ENCODE measurements at regions not wholly inside any gene's neighbourhood (a gene's known extent, or its start where the extent isn't known, plus 50 kb on each side); places are given as distances from the start of the nearest gene placed in this dataset.
"Not testable (repeated sequence)": the region's sequence is repeated elsewhere in the genome, so short reads cannot be mapped to it uniquely, and the experiment has no call there.

- Histone ChIP-seq H3K4me3 (ENCODE audit: low read length in 2 of 2) (no peak overlapping the region), H3K9me3 (ENCODE audit: control insufficient read depth in 1 of 2, low read length in 2 of 2) (no peaks in the 10 kb centered on the region), H3K27me3 (ENCODE audit: insufficient read depth, low read length) (no peaks in the 10 kb centered on the region), H3K36me3 (ENCODE audit: insufficient read depth, low read length) (no peaks in the 10 kb centered on the region), H3K27ac (ENCODE audit: low read depth, low read length) (no peak overlapping the region), H3K4me1 (ENCODE audit: insufficient read depth, low read length) (no peaks in the 10 kb centered on the region)
- POLR2A ChIA-PET (ENCODE audit: partially characterized antibody), result no interaction called here
- Mint-ChIP-seq H3K4me1 (no peaks in the 10 kb centered on the region), H3K27me3 (no peaks in the 10 kb centered on the region), H3K36me3 (no peaks in the 10 kb centered on the region), H3K9me3 (peaks cover 0 to 23% (median 11%) of the 10 kb centered on the region in 8 donors), H3K27ac (no peak overlapping the region), H3K4me3 (no peak overlapping the region)
- CTCF ChIA-PET (ENCODE audit: partially characterized antibody), result interaction anchor here (0.6 kb wide), 1 partner anchor 1816 kb away, joined by 3 read pairs; no protein-coding TSS in a partner anchor
- no peak for DNase-seq
- intact Hi-C loops (cut with micrococcal nuclease), result no loop called here
Observed at GRCh38 chr3:5980475-5980874, 793.0 kb downstream of the EDEM1 start.

DNA sequence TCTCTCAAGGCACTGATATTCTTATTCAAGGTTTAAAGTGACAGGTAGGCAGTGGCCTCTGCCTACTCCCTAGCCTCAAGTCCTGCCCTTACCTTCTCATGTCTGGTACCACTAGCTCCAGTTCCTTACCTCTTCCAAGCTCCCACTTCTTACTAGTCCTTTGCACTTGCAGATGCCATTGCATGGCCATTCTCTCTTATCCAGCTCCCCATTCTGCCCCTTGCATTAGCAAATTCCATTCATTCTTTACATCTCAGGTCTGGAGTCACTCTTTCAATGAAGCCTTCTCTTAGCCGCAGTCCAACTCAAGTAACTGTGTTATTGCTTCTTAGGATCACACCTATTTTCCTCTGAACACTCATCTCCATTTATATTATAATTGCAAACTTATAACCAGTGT is 807.1 kb downstream of the EDEM1 start:
- Mint-ChIP-seq H3K4me1 (no peaks in the 10 kb centered on the region), H3K27me3 (no peaks in the 10 kb centered on the region), H3K9me3 (peaks cover 0 to 10% (median 2%) of the 10 kb centered on the region in 8 donors), H3K4me3 (no peak overlapping the region), H3K27ac (no peak overlapping the region), H3K36me3 (no peaks in the 10 kb centered on the region)
- POLR2A ChIA-PET (ENCODE audit: partially characterized antibody), result no interaction called here
- H3K27me3 ChIP-seq (ENCODE audit: insufficient read depth, low read length), result no peaks in the 10 kb centered on the region
- H3K36me3 ChIP-seq (ENCODE audit: insufficient read depth, low read length), result no peaks in the 10 kb centered on the region
- H3K4me3 ChIP-seq (ENCODE audit: low read length in 2 of 2), result no peak overlapping the region
- no peak overlapping the region for H3K27ac ChIP-seq (ENCODE audit: low read depth, low read length)
- intact Hi-C loops (cut with micrococcal nuclease), result no loop called here
- CTCF ChIA-PET (ENCODE audit: partially characterized antibody), result no interaction called here
- H3K4me1 ChIP-seq (ENCODE audit: insufficient read depth, low read length), result no peaks in the 10 kb centered on the region
- DNase-seq, result no peak
- no peaks in the 10 kb centered on the region for H3K9me3 ChIP-seq (ENCODE audit: control insufficient read depth in 1 of 2, low read length in 2 of 2)

DNA sequence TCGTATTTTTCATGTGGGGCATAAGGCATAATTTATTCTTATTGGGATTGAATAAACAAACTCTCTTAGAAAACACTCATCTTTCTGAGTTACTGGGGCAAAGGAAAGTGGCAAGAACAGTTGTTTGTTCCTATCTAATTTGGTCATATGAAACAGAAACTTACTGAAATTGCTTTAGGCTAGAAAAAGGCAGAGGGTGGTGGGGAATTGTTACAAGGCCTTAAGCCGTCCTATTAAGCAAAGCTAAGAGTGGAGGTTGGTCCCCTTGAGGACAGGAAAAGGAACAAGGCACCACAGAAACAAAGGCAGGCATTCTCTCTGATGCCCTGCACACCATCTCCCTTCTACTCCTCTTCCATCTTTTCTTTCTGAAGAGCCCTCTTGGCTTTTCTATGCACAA is 830.9 kb downstream of the EDEM1 start:
- H3K9me3 ChIP-seq (ENCODE audit: control insufficient read depth in 1 of 2, low read length in 2 of 2), result no peaks in the 10 kb centered on the region
- DNase-seq, result no peak

DNA sequence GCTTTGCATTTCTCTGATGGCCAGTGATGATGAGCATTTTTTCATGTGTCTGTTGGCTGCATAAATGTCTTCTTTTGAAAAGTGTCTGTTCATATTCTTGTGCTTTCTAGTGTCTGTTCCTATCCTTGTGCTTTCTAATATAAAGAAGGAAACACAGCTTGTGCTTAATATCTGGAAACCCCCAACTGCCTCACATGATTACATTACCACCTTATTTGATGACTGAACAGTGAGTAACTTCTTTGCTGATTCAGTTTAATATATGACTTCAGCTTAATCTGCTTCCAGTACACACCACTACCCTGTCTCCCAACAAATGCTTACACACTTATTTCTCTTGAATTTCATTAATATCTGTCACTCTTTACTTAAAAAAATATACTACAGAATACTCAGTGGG is 835.1 kb downstream of the EDEM1 start:
- ChIA-PET CTCF (ENCODE audit: partially characterized antibody) (no interaction called here), POLR2A (ENCODE audit: partially characterized antibody) (no interaction called here)
- Histone ChIP-seq H3K9me3 (ENCODE audit: control insufficient read depth in 1 of 2, low read length in 2 of 2) (no peaks in the 10 kb centered on the region), H3K27ac (ENCODE audit: low read depth, low read length) (no peak overlapping the region), H3K36me3 (ENCODE audit: insufficient read depth, low read length) (no peaks in the 10 kb centered on the region), H3K27me3 (ENCODE audit: insufficient read depth, low read length) (no peaks in the 10 kb centered on the region), H3K4me1 (ENCODE audit: insufficient read depth, low read length) (no peaks in the 10 kb centered on the region), H3K4me3 (ENCODE audit: low read length in 2 of 2) (no peak overlapping the region)
- peaks cover 0 to 10% (median 7%) of the 10 kb centered on the region in 8 donors for H3K9me3 Mint-ChIP-seq
- H3K36me3 Mint-ChIP-seq, result no peaks in the 10 kb centered on the region
- no peaks in the 10 kb centered on the region for H3K4me1 Mint-ChIP-seq
- H3K27me3 Mint-ChIP-seq, result no peaks in the 10 kb centered on the region
- intact Hi-C loops (cut with micrococcal nuclease), result no loop called here
- no peak for DNase-seq
- H3K4me3 Mint-ChIP-seq, result no peak overlapping the region
- H3K27ac Mint-ChIP-seq, result no peak overlapping the region

More for the DNA sequence above, 830.9 kb downstream of the EDEM1 start:
- ChIA-PET POLR2A (ENCODE audit: partially characterized antibody) (no interaction called here), CTCF (ENCODE audit: partially characterized antibody) (no interaction called here)
- Mint-ChIP-seq H3K27me3 (no peaks in the 10 kb centered on the region), H3K27ac (no peak overlapping the region), H3K9me3 (peaks cover 5 to 19% (median 11%) of the 10 kb centered on the region in 8 donors), H3K4me1 (no peaks in the 10 kb centered on the region), H3K4me3 (no peak overlapping the region), H3K36me3 (peaks cover 0 to 2% of the 10 kb centered on the region in 2 donors)
- Histone ChIP-seq H3K4me3 (ENCODE audit: low read length in 2 of 2) (no peak overlapping the region), H3K4me1 (ENCODE audit: insufficient read depth, low read length) (no peaks in the 10 kb centered on the region), H3K27me3 (ENCODE audit: insufficient read depth, low read length) (no peaks in the 10 kb centered on the region), H3K36me3 (ENCODE audit: insufficient read depth, low read length) (no peaks in the 10 kb centered on the region), H3K27ac (ENCODE audit: low read depth, low read length) (no peak overlapping the region)
- intact Hi-C loops (cut with micrococcal nuclease), result no loop called here

GRCh38 chr3:6025032-6025431 is 835.9 kb upstream of the GRM7 start:
- H3K27ac Mint-ChIP-seq, result no peak overlapping the region
- H3K4me1 Mint-ChIP-seq, result no peaks in the 10 kb centered on the region
- no peaks in the 10 kb centered on the region for H3K4me1 ChIP-seq (ENCODE audit: insufficient read depth, low read length)
- peaks cover under 1 to 12% (median 4%) of the 10 kb centered on the region in 8 donors for H3K9me3 Mint-ChIP-seq
- no peak overlapping the region for H3K4me3 ChIP-seq (ENCODE audit: low read length in 2 of 2)
- H3K9me3 ChIP-seq (ENCODE audit: control insufficient read depth in 1 of 2, low read length in 2 of 2), result no peaks in the 10 kb centered on the region
- intact Hi-C loops (cut with micrococcal nuclease), result no loop called here
- no peak overlapping the region for H3K27ac ChIP-seq (ENCODE audit: low read depth, low read length)
- H3K36me3 Mint-ChIP-seq, result no peaks in the 10 kb centered on the region
- no peaks in the 10 kb centered on the region for H3K27me3 Mint-ChIP-seq
- DNase-seq, result no peak
- H3K27me3 ChIP-seq (ENCODE audit: insufficient read depth, low read length), result no peaks in the 10 kb centered on the region
- H3K36me3 ChIP-seq (ENCODE audit: insufficient read depth, low read length), result no peaks in the 10 kb centered on the region
- ChIA-PET POLR2A (ENCODE audit: partially characterized antibody) (no interaction called here), CTCF (ENCODE audit: partially characterized antibody) (no interaction called here)
- no peak overlapping the region for H3K4me3 Mint-ChIP-seq

DNA sequence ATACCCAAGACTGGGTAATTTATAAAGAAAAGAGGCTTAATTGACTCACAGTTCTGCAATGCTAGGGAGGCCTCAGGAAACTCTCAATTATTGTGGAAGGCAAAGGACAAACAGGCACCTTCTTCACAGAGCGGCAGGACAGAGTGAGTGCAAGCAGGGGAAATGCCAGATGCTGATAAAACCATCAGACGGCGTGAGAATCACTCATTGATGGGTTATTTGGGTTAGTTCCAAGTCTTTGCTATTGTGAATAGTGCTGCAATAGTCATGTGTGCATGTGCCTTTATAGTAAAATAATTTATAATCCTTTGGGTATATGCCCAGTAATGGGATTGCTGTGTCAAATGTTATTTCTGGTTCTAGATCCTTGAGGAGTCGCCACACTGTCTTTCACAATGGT is 830.3 kb upstream of the GRM7 start:
- CTCF ChIA-PET (ENCODE audit: partially characterized antibody); DNase-seq; H3K9me3 ChIP-seq (ENCODE audit: control insufficient read depth in 1 of 2, low read length in 2 of 2); H3K36me3 ChIP-seq (ENCODE audit: insufficient read depth, low read length); H3K27ac ChIP-seq (ENCODE audit: low read depth, low read length); H3K27me3 Mint-ChIP-seq; H3K4me1 Mint-ChIP-seq; H3K27ac Mint-ChIP-seq; H3K4me3 Mint-ChIP-seq; H3K36me3 Mint-ChIP-seq; H3K27me3 ChIP-seq (ENCODE audit: insufficient read depth, low read length); intact Hi-C loops (cut with micrococcal nuclease); H3K4me3 ChIP-seq (ENCODE audit: low read length in 2 of 2); POLR2A ChIA-PET (ENCODE audit: partially characterized antibody); H3K4me1 ChIP-seq (ENCODE audit: insufficient read depth, low read length): not testable (repeated sequence)
- peaks cover 6 to 22% (median 13%) of the 10 kb centered on the region in 8 donors for H3K9me3 Mint-ChIP-seq

GRCh38 chr3:6035626-6036025 is 825.3 kb upstream of the GRM7 start:
- POLR2A ChIA-PET (ENCODE audit: partially characterized antibody), result no interaction called here
- H3K4me3 Mint-ChIP-seq, result no peak overlapping the region
- intact Hi-C loops (cut with micrococcal nuclease), result no loop called here

DNA sequence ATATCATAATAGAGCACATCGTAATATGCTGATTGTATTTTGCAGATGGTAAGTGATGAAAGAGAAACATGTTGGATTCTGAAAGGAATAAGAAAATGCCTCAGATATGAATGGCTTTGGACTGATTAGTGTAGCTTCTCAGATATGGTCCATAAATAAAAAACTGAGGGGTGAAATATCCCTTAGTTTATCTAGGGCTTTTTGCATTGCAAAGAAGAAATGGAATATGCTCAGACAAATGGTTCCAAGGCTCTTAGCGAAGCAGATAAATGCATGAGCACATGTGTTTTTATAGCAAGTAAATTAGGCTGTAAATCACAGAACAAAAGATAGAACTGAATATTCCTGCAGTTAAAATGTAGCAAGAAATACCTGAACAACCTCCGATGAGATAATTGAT is 820.9 kb upstream of the GRM7 start:
- POLR2A ChIA-PET (ENCODE audit: partially characterized antibody), result no interaction called here
- Mint-ChIP-seq H3K9me3 (peaks cover 0 to 13% (median 6%) of the 10 kb centered on the region in 8 donors), H3K4me1 (no peaks in the 10 kb centered on the region), H3K4me3 (no peak overlapping the region), H3K36me3 (no peaks in the 10 kb centered on the region), H3K27me3 (no peaks in the 10 kb centered on the region), H3K27ac (no peak overlapping the region)
- CTCF ChIA-PET (ENCODE audit: partially characterized antibody), result interaction anchor here (0.6 kb wide), 1 partner anchor 486 kb away, joined by 4 read pairs; no protein-coding TSS in a partner anchor
- Histone ChIP-seq H3K36me3 (ENCODE audit: insufficient read depth, low read length) (no peaks in the 10 kb centered on the region), H3K27me3 (ENCODE audit: insufficient read depth, low read length) (no peaks in the 10 kb centered on the region), H3K4me3 (ENCODE audit: low read length in 2 of 2) (no peak overlapping the region), H3K9me3 (ENCODE audit: control insufficient read depth in 1 of 2, low read length in 2 of 2) (no peaks in the 10 kb centered on the region), H3K27ac (ENCODE audit: low read depth, low read length) (no peak overlapping the region), H3K4me1 (ENCODE audit: insufficient read depth, low read length) (no peaks in the 10 kb centered on the region)
- intact Hi-C loops (cut with micrococcal nuclease), result no loop called here
- no peak for DNase-seq

More at GRCh38 chr3:6035626-6036025, 825.3 kb upstream of the GRM7 start:
- no peak for DNase-seq
- Histone ChIP-seq H3K4me1 (ENCODE audit: insufficient read depth, low read length) (no peaks in the 10 kb centered on the region), H3K27me3 (ENCODE audit: insufficient read depth, low read length) (no peaks in the 10 kb centered on the region), H3K36me3 (ENCODE audit: insufficient read depth, low read length) (no peaks in the 10 kb centered on the region), H3K4me3 (ENCODE audit: low read length in 2 of 2) (no peak overlapping the region), H3K27ac (ENCODE audit: low read depth, low read length) (no peak overlapping the region), H3K9me3 (ENCODE audit: control insufficient read depth in 1 of 2, low read length in 2 of 2) (no peaks in the 10 kb centered on the region)
- CTCF ChIA-PET (ENCODE audit: partially characterized antibody), result no interaction called here
- H3K9me3 Mint-ChIP-seq, result peaks cover 6 to 31% (median 11%) of the 10 kb centered on the region in 8 donors
- no peak overlapping the region for H3K27ac Mint-ChIP-seq
- H3K36me3 Mint-ChIP-seq, result no peaks in the 10 kb centered on the region
- no peaks in the 10 kb centered on the region for H3K4me1 Mint-ChIP-seq
- no peaks in the 10 kb centered on the region for H3K27me3 Mint-ChIP-seq

Measured in CD4-positive, alpha-beta memory T cell (primary cell).